VCaP (cell line): ENCODE measurements at regions not wholly inside any gene's neighbourhood (a gene's known extent, or its start where the extent isn't known, plus 50 kb on each side); places are given as distances from the start of the nearest gene placed in this dataset.

Experiments
- H3K27ac ChIP-seq: fragments of 450-650 bp; 2 replicates; pipeline ENCODE4 v1.5.1; 2017
- TF ChIP-seq, protein P1 (sequence below): fragments of 450-650 bp; conservative IDR thresholded peaks from 2 replicates; pipeline ENCODE4 v1.5.1; 2017; ENCODE audit warnings: mild to moderate bottlenecking, moderate library complexity

DNA sequence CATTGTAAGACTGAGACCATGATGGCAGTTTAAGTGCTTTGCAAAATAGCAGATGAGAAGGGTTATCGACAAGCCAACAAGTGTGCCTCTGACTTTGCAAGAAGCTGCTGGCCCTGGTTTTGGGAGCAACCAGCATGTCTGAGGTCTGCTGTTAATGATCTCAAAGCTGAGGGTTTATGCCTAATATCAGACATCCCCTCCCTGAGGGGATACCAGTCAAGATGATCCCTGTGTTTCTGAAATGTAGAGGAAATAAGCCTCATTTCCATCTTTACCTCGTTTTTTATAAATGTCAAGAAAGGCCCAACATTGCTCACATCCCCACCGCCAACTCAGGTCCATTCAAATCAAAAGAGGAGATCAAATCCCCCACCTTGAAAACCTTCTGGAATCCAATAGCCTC is 120.6 kb downstream of the MYCN start:
- TF ChIP-seq, protein P1, sequence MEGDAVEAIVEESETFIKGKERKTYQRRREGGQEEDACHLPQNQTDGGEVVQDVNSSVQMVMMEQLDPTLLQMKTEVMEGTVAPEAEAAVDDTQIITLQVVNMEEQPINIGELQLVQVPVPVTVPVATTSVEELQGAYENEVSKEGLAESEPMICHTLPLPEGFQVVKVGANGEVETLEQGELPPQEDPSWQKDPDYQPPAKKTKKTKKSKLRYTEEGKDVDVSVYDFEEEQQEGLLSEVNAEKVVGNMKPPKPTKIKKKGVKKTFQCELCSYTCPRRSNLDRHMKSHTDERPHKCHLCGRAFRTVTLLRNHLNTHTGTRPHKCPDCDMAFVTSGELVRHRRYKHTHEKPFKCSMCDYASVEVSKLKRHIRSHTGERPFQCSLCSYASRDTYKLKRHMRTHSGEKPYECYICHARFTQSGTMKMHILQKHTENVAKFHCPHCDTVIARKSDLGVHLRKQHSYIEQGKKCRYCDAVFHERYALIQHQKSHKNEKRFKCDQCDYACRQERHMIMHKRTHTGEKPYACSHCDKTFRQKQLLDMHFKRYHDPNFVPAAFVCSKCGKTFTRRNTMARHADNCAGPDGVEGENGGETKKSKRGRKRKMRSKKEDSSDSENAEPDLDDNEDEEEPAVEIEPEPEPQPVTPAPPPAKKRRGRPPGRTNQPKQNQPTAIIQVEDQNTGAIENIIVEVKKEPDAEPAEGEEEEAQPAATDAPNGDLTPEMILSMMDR: no peak
- H3K27ac ChIP-seq: no peak overlapping the region

DNA sequence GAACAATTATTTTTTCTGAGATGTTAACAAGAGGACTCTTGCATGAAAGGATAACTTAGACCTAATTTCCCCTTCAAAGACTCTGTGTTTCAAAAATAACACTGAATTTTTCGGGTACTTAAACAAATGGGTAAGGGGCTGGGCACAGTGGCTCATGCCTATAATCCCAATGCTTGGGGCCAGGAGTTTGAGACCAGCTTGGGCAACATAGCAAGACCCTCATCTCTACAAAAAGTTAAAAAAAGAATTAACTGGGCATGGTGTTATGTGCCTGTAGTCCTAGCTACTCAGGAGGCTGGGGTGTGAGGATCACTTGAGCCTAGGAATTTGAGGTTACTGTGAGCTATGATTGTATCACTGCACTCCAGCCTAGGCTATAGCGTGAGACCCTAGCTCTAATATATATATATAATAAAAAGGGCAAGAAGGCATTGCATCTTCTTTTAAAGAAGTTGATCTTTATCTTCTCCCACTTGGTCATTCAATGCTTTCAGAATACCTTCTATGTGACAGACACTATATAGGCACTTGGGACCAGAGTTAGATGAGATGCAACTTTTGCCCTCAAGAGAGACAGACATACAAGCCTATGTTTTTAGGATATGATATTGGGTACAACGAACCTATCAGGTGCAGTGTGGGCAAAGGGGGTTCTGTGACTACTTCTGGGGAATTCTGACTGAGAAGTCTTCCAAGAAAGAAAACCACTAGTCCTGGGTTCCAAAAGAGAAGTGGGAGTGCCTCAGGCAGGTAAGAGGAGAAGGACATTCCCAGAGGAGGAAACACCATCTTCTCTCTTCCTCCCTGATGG is 120.0 kb downstream of the MYCN start:
- no peak overlapping the region for H3K27ac ChIP-seq
- TF ChIP-seq, protein P1: no peak

DNA sequence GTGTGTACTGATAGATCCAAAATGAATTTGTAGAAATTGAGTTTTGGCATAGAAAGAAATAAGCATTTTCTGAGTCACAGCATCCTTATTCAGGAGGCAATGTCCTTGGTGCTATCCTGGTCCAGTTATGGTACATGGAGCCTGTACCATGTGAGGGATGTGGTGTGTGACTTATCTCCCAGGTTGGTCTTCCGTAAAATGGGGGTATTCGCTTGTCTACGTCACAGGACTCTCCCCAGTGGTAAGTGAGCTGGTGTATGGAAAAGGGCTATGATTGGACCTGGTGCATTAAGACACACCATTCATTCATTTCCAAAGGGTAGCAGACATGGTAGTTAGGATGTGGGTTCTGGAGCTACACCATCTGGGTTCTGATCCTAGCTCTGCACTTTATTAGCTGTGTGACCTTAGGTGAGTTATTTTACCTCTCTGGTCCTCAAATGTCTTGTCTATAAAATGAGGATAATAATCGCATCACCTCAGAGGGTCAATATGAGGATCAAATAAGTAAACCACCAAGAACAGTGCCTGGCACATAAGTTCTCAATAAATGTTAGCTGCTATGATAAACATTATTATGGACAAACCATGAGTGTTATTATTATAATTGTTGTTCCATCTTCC is 119.2 kb downstream of the MYCN start:
- no peak overlapping the region for H3K27ac ChIP-seq
- TF ChIP-seq, protein P1: no peak

DNA sequence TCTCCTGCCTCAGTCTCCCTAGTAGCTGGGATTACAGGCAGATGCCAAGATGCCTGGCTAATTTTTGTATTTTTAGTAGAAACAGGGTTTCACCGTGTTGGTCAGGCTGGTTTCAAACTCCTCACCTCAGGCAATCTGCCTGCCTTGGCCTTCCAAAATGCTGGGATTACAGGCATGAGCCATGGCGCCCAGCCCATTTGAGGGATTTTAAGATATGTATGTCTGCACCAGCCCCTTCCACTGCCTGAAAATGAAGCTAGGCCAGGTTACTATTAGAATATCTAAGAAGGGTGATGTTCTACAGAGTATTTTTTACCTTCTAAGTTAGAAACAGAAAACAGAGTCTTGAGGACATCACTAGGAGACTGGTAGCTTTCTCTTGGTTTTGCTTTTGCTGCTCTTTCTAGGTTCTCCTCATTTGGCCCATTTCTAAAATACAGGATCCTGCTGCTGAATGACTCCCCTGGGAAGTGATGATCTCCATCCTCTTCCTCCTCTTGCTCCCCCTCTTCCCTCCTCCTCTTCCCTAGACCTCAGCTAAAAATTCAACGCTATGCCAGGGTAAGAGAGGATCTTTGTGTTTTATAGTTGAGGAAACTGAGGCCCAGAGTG is 118.5 kb downstream of the MYCN start:
- TF ChIP-seq, protein P1: no peak
- no peak overlapping the region for H3K27ac ChIP-seq

DNA sequence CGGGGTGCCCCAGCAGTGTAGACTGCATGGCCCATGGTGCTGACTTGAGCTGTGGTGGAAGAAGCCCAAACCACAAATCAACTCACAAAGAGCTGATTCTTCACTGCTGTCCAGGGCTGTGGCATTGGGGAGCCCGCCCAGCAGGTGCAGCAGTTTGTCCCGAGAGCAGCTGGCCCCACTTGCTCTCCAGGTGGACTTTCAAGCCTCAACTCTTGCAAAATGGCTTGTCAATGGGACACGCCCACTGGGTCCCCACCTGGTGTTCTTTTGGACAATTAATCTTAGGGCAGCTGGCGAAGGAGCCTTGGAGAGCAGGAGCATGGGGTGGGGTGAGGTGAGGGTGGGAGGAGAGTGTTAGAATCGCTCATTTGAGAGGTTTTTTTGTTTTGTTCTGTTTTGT is 117.9 kb downstream of the MYCN start:
- H3K27ac ChIP-seq: no peak overlapping the region

DNA sequence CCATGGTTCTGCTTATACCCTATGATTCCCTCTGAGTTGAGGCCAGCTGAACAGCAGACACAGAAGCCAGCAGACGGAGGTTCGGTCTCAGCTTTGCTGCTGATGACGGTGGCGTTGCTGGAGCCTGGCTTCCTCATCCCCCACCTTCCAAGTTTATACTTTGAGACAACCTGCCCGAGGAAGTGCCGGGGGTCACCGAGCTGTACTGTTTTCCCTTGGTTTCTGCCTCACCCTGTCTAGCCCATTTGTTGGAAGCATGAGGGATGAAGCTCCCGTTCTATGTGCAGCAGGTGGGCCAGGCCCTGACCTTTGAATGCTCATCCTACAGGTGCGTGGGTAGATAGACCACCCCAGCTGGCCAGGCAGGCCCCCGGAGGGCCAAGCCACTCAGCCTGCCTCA is 117.3 kb downstream of the MYCN start:
- TF ChIP-seq, protein P1: no peak

More for the DNA sequence above, 117.9 kb downstream of the MYCN start:
- TF ChIP-seq, protein P1: no peak

DNA sequence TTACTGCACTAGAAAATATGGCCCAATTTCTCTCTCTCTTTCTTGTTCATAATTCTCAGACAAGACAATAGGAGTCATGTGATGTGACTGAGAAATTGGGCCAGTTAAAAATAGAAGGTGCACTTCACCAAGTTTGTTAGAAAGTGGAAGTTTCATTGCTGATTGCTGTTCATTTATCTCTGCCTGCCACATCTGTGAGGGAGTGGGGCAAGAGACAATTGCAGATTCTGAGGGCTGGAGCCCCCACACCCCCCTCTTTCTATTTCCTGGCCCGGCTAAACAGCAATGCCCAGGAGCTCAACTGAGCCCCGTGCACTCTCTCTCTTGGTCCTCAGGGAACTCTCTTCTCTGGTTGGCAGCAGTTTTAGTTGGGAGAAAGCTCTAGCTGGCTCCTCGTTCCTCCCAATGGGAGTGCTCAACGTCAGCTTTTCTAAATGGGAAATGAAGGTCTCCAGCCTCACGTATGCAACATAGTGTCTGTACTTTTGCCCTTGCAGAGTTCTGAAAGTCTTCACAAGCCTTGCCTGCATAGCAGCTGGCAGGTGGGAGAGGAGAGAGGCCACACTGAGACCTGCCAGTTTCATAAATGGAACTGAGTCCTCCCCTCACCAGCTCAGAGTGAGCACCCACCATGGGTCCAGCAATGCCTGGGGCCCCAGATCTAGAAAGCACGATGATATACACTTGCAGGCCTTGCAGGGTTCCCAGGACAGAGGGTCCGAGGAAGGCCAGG is 115.7 kb downstream of the MYCN start:
- TF ChIP-seq, protein P1: no peak
- H3K27ac ChIP-seq: no peak overlapping the region

More for the DNA sequence above, 117.3 kb downstream of the MYCN start:
- H3K27ac ChIP-seq: no peak overlapping the region
